Fibroblast of lung (primary cell): ENCODE measurements at regions not wholly inside any gene's neighbourhood (a gene's known extent, or its start where the extent isn't known, plus 50 kb on each side); places are given as distances from the start of the nearest gene placed in this dataset.

Experiments used
- DNase-seq, 2 donors: peaks; one replicate each; pipeline versions ENCODE4 v3.0.0 to v3.0.0-alpha.2; 2010; ENCODE audit warnings: low read depth in 2 of 2
- H2AFZ ChIP-seq: 2 replicates; pipeline ENCODE4 v1.5.1; 2012; ENCODE audit warnings: low read length, control low read depth, inconsistent platforms
- H3K27ac ChIP-seq: 2 replicates; pipeline ENCODE4 v1.5.1; 2011; ENCODE audit warnings: low read length, control low read depth; ENCODE audit not compliant: insufficient read depth
- H3K27me3 ChIP-seq: 2 replicates; pipeline ENCODE4 v1.5.1; 2011; ENCODE audit warnings: mild to moderate bottlenecking, low read length; ENCODE audit not compliant: control insufficient read depth, insufficient read depth
- H3K36me3 ChIP-seq: 2 replicates; pipeline ENCODE4 v1.5.1; 2011; ENCODE audit warnings: low read length; ENCODE audit not compliant: control insufficient read depth, insufficient read depth
- H3K4me1 ChIP-seq: 2 replicates; pipeline ENCODE4 v1.5.1; 2011; ENCODE audit warnings: low read length; ENCODE audit not compliant: control insufficient read depth, insufficient read depth; ENCODE audit errors: extremely low read depth
- H3K4me2 ChIP-seq: 2 replicates; pipeline ENCODE4 v1.5.1; 2011; ENCODE audit warnings: low read length, control low read depth; ENCODE audit not compliant: insufficient read depth; ENCODE audit errors: extremely low read depth
- H3K4me3 ChIP-seq, 4 experiments: fragments of 200-600 bp in 1 of 4; sonication (generic) in 1 of 4; replicated peaks in 1 of 4; 2 replicates each; pipeline ENCODE4 v1.5.1; 2011 to 2016; ENCODE audit warnings: low read length in 4 of 4, low read depth in 3 of 4, mild to moderate bottlenecking in 3 of 4, control low read depth in 2 of 4, inconsistent platforms in 1 of 4, mixed read lengths in 1 of 4; ENCODE audit not compliant: insufficient read depth in 1 of 4; ENCODE audit errors: control extremely low read depth in 1 of 4
- H3K79me2 ChIP-seq: 2 replicates; pipeline ENCODE4 v1.5.1; 2012; ENCODE audit warnings: mild to moderate bottlenecking, low read length, inconsistent platforms; ENCODE audit not compliant: control insufficient read depth, insufficient read depth
- H3K9ac ChIP-seq: 2 replicates; pipeline ENCODE4 v1.5.1; 2011; ENCODE audit warnings: mild to moderate bottlenecking, low read length, control low read depth; ENCODE audit not compliant: insufficient read depth
- H3K9me3 ChIP-seq: 2 replicates; pipeline ENCODE4 v1.5.1; 2012; ENCODE audit warnings: low read depth, low read length; ENCODE audit not compliant: control insufficient read depth, insufficient read depth
- H4K20me1 ChIP-seq: 2 replicates; pipeline ENCODE4 v1.5.1; 2011; ENCODE audit warnings: low read length; ENCODE audit not compliant: control insufficient read depth, insufficient read depth; ENCODE audit errors: extremely low read depth
- CTCF ChIP-seq, 2 donors: IDR thresholded peaks in 1 of 2; conservative IDR thresholded peaks in 1 of 2; 1 replicate in 1 of 2; 2 replicates in 1 of 2; pipeline ENCODE4 v1.5.1; 2011 to 2012; ENCODE audit warnings: low read length in 2 of 2, control low read depth in 1 of 2, inconsistent platforms in 1 of 2, low read depth in 1 of 2, mild to moderate bottlenecking in 1 of 2
- EZH2 ChIP-seq: IDR thresholded peaks from 2 replicates; pipeline ENCODE4 v1.5.1; 2012; ENCODE audit warnings: low read length, control low read depth, mild to moderate bottlenecking; ENCODE audit errors: missing control alignments

- TF ChIP-seq EZH2 (no peak), CTCF (conservative IDR thresholded peaks at IDR 0.05 in 1 of 2, IDR thresholded peaks at IDR 0.05 in 1 of 2; ENCODE audit: low read depth in 1 of 2, low read length in 2 of 2) (no peak)
- Histone ChIP-seq H3K4me1 (no peaks in the 10 kb centered on the region), H4K20me1 (no peaks in the 10 kb centered on the region), H3K27me3 (no peaks in the 10 kb centered on the region), H3K9me3 (no peaks in the 10 kb centered on the region), H3K4me2 (no peak overlapping the region), H2AFZ (no peak overlapping the region), H3K9ac (no peak overlapping the region), H3K36me3 (no peaks in the 10 kb centered on the region), H3K79me2 (no peaks in the 10 kb centered on the region), H3K4me3 (no peak overlapping the region), H3K27ac (no peak overlapping the region)
- DNase-seq = no peak
Observed at GRCh38 chr7:145696071-145696470, 420.5 kb upstream of the CNTNAP2 start.

- no peak for TF ChIP-seq EZH2
- TF ChIP-seq CTCF (conservative IDR thresholded peaks at IDR 0.05 in 1 of 2, IDR thresholded peaks at IDR 0.05 in 1 of 2; ENCODE audit: low read depth in 1 of 2, low read length in 2 of 2) = no peak
- DNase-seq = peak in 1 of 2 donors; percentile 23
- no peaks in the 10 kb centered on the region for H3K79me2 ChIP-seq
- no peak overlapping the region for H3K27ac ChIP-seq
- H3K4me2 ChIP-seq = no peak overlapping the region
- no peak overlapping the region for H3K9ac ChIP-seq
- no peaks in the 10 kb centered on the region for H3K4me1 ChIP-seq
- no peaks in the 10 kb centered on the region for H3K36me3 ChIP-seq
- no peak overlapping the region for H2AFZ ChIP-seq
- no peaks in the 10 kb centered on the region for H3K27me3 ChIP-seq
- no peak overlapping the region for H3K4me3 ChIP-seq
- no peaks in the 10 kb centered on the region for H4K20me1 ChIP-seq
- H3K9me3 ChIP-seq = no peaks in the 10 kb centered on the region
Observed at GRCh38 chr7:145692237-145692950, 424.2 kb upstream of the CNTNAP2 start.

GRCh38 chr7:145691377-145691914 is 425.2 kb upstream of the CNTNAP2 start:
- Histone ChIP-seq H3K9ac (no peak overlapping the region), H3K36me3 (no peaks in the 10 kb centered on the region), H3K79me2 (no peaks in the 10 kb centered on the region), H2AFZ (no peak overlapping the region), H3K9me3 (no peaks in the 10 kb centered on the region), H3K27ac (no peak overlapping the region), H4K20me1 (no peaks in the 10 kb centered on the region), H3K4me1 (no peaks in the 10 kb centered on the region), H3K27me3 (no peaks in the 10 kb centered on the region), H3K4me2 (no peak overlapping the region), H3K4me3 (no peak overlapping the region)
- TF ChIP-seq CTCF (conservative IDR thresholded peaks at IDR 0.05 in 1 of 2, IDR thresholded peaks at IDR 0.05 in 1 of 2; ENCODE audit: low read depth in 1 of 2, low read length in 2 of 2) (no peak), EZH2 (no peak)
- DNase-seq = no peak
